HCT116 (cell line): ENCODE measurements at regions not wholly inside any gene's neighbourhood (a gene's known extent, or its start where the extent isn't known, plus 50 kb on each side); places are given as distances from the start of the nearest gene placed in this dataset.

Experiments used
- ATAC-seq: fragments of 200-7000 bp; cut with Tn5 transposase; 2 replicates; pipeline ENCODE4 v1.9.1; 2020; ENCODE audit warnings: mild to moderate bottlenecking, moderate library complexity
- BruUV-seq: library from RNA; stranded (reverse); fragments of 400-500 nt; replicated peaks from 2 replicates; lab custom pipeline; 2021; lab: Mats Ljungman, UMichigan
- CTCF ChIA-PET: fragments of 300-600 bp; sonication (Branson Sonifier 250); formaldehyde crosslinking; loops from one replicate; lab custom pipeline; 2021; ENCODE audit warnings: antibody characterized with exemption; lab: Charles Lee
- POLR2A ChIA-PET: fragments of 300-600, 350-600 bp; sonication (Branson Sonifier 250); formaldehyde crosslinking; loops from one replicate; lab custom pipeline; 2021; ENCODE audit warnings: antibody characterized with exemption; lab: Charles Lee
- RAD21 ChIA-PET, 2 experiments: fragments of 300-600 bp; sonication (Branson Sonifier 250); formaldehyde crosslinking; loops; one replicate each; lab custom pipeline; 2023; ENCODE audit warnings: low total read pairs in 2 of 2; ENCODE audit not compliant: uncharacterized antibody in 2 of 2, unreplicated experiment in 2 of 2, low non-redundant PET in 1 of 2; lab: Charles Lee
- DNase-seq: peaks from one replicate; pipeline ENCODE4 v3.0.0-alpha.2; 2010; ENCODE audit warnings: low read depth, low spot score
- H2AFZ ChIP-seq: fragments of 200-600 bp; shearing (Covaris generic), sonication (generic); 2 replicates; pipeline ENCODE4 v1.6.1; 2017; ENCODE audit warnings: low read depth, mixed run types, mixed read lengths, antibody characterized with exemption, low read length; ENCODE audit not compliant: poor library complexity, severe bottlenecking
- H3K27ac ChIP-seq: 2 replicates; pipeline ENCODE4 v1.5.1; 2012; ENCODE audit warnings: low read depth, low read length
- H3K27me3 ChIP-seq: fragments of 200-600 bp; sonication (generic); 2 replicates; pipeline ENCODE4 v1.6.1; 2016; ENCODE audit warnings: mixed run types, low read length, mixed read lengths; ENCODE audit not compliant: insufficient read depth
- H3K36me3 ChIP-seq, 2 experiments: fragments of 200-500 bp in 1 of 2; fragments of 200-600 bp in 1 of 2; sonication (Bioruptor generic) in 1 of 2; sonication (generic) in 1 of 2; 2 replicates each; pipeline versions ENCODE4 v1.5.1 to v1.6.1; 2014 to 2016; ENCODE audit warnings: low read length in 2 of 2, inconsistent platforms in 1 of 2, mixed read lengths in 1 of 2, mixed run types in 1 of 2; ENCODE audit not compliant: insufficient read depth in 2 of 2, control insufficient read depth in 1 of 2
- H3K4me1 ChIP-seq, 2 experiments: fragments of 200-600 bp in 1 of 2; sonication (generic) in 1 of 2; 2 replicates each; pipeline versions ENCODE4 v1.5.1 to v1.6.1; 2012 to 2017; ENCODE audit warnings: low read length in 2 of 2, inconsistent platforms in 1 of 2, mild to moderate bottlenecking in 1 of 2, mixed read lengths in 1 of 2, mixed run types in 1 of 2, moderate library complexity in 1 of 2; ENCODE audit not compliant: insufficient read depth in 2 of 2, control insufficient read depth in 1 of 2
- H3K4me2 ChIP-seq: fragments of 200-600 bp; sonication (generic); 2 replicates; pipeline ENCODE4 v1.6.1; 2017; ENCODE audit warnings: mixed run types, low read length, mixed read lengths
- H3K4me3 ChIP-seq, 2 experiments: fragments of 200-600 bp in 1 of 2; sonication (generic) in 1 of 2; replicated peaks in 1 of 2; 2 replicates each; pipeline ENCODE4 v1.5.1; 2011 to 2016; ENCODE audit warnings: low read length in 2 of 2, control low read depth in 1 of 2, low read depth in 1 of 2, mild to moderate bottlenecking in 1 of 2, mixed read lengths in 1 of 2, mixed run types in 1 of 2
- H3K79me2 ChIP-seq: fragments of 200-600 bp; sonication (generic); 2 replicates; pipeline ENCODE4 v1.6.1; 2017; ENCODE audit warnings: mild to moderate bottlenecking, mixed run types, low read length, moderate library complexity, mixed read lengths; ENCODE audit not compliant: insufficient read depth
- H3K9ac ChIP-seq: fragments of 200-600 bp; sonication (generic); 2 replicates; pipeline ENCODE4 v1.6.1; 2016; ENCODE audit warnings: low read length, mixed read lengths
- H3K9me2 ChIP-seq: fragments of 200-600 bp; sonication (generic), shearing (Covaris generic); 2 replicates; pipeline ENCODE4 v1.6.1; 2017; ENCODE audit warnings: mixed run types, mild to moderate bottlenecking, moderate library complexity; ENCODE audit not compliant: insufficient read depth
- H3K9me3 ChIP-seq, 2 experiments: fragments of 200-500 bp in 1 of 2; fragments of 200-600 bp in 1 of 2; sonication (Bioruptor generic) in 1 of 2; sonication (generic) in 1 of 2; 2 replicates each; pipeline ENCODE4 v1.6.1; 2014 to 2017; ENCODE audit warnings: low read length in 2 of 2, mixed read lengths in 2 of 2, inconsistent platforms in 1 of 2, low read depth in 1 of 2, mild to moderate bottlenecking in 1 of 2, mixed run types in 1 of 2, moderate library complexity in 1 of 2; ENCODE audit not compliant: control insufficient read depth in 1 of 2, insufficient read depth in 1 of 2
- H4K20me1 ChIP-seq: fragments of 200-600 bp; sonication (generic), shearing (Covaris generic); 2 replicates; pipeline ENCODE4 v1.6.1; 2017; ENCODE audit warnings: mixed run types, mild to moderate bottlenecking, moderate library complexity; ENCODE audit not compliant: insufficient read depth
- ATF3 ChIP-seq: IDR thresholded peaks from 2 replicates; pipeline ENCODE4 v1.6.1; 2012
- CBX3 ChIP-seq: IDR thresholded peaks from 2 replicates; pipeline ENCODE4 v1.6.1; 2012; ENCODE audit warnings: low read depth
- CEBPB ChIP-seq: IDR thresholded peaks from 2 replicates; pipeline ENCODE4 v1.6.1; 2012; ENCODE audit warnings: low read depth
- CTCF ChIP-seq, 3 experiments: fragments of 200-600 bp in 1 of 3; sonication (generic) in 1 of 3; IDR thresholded peaks in 2 of 3; conservative IDR thresholded peaks in 1 of 3; 2 replicates each; pipeline ENCODE4 v1.5.1; 2012 to 2017; ENCODE audit warnings: low read depth in 2 of 3, low read length in 2 of 3, antibody characterized with exemption in 1 of 3, borderline replicate concordance in 1 of 3, control low read depth in 1 of 3, mild to moderate bottlenecking in 1 of 3, mixed read lengths in 1 of 3, mixed run types in 1 of 3, moderate library complexity in 1 of 3; ENCODE audit not compliant: insufficient read depth in 1 of 3
- EGR1 ChIP-seq: IDR thresholded peaks from 2 replicates; pipeline ENCODE4 v1.6.1; 2012; ENCODE audit warnings: low read depth
- EZH2phosphoT487 ChIP-seq: fragments of 200-600 bp; IDR thresholded peaks from 2 replicates; pipeline ENCODE4 v1.6.1; 2018; ENCODE audit warnings: antibody characterized with exemption, borderline replicate concordance
- FOSL1 ChIP-seq: IDR thresholded peaks from 2 replicates; pipeline ENCODE4 v1.6.1; 2012; ENCODE audit warnings: low read depth
- JUND ChIP-seq: IDR thresholded peaks from 2 replicates; pipeline ENCODE4 v1.6.1; 2012
- MAX ChIP-seq: IDR thresholded peaks from 2 replicates; pipeline ENCODE4 v1.6.1; 2012
- RAD21 ChIP-seq: IDR thresholded peaks from 2 replicates; pipeline ENCODE4 v1.6.1; 2012; ENCODE audit warnings: low read depth, mild to moderate bottlenecking
- REST ChIP-seq: IDR thresholded peaks from 2 replicates; pipeline ENCODE4 v1.6.1; 2012; ENCODE audit warnings: low read depth
- SP1 ChIP-seq: IDR thresholded peaks from 2 replicates; pipeline ENCODE4 v1.6.1; 2012; ENCODE audit warnings: low read depth
- TCF7L2 ChIP-seq: IDR thresholded peaks from 2 replicates; pipeline ENCODE4 v1.7.0; 2011; ENCODE audit warnings: borderline replicate concordance, inconsistent platforms; ENCODE audit not compliant: insufficient read depth, insufficient read length; ENCODE audit errors: extremely low read depth
- YY1 ChIP-seq: IDR thresholded peaks from 2 replicates; pipeline ENCODE4 v1.6.1; 2011; ENCODE audit warnings: low read length, low read depth, moderate library complexity, mild to moderate bottlenecking; ENCODE audit not compliant: insufficient replicate concordance; ENCODE audit errors: extremely low read depth
- ZFX ChIP-seq: fragments of 450-650 bp; IDR thresholded peaks from 2 replicates; pipeline ENCODE4 v1.6.1; 2017
- intact Hi-C: fragments of 100-400 bp; cut with micrococcal nuclease; formaldehyde crosslinking; loops from 2 replicates; pipeline ENCODE4 v1.10.0; 2022

- TF ChIP-seq CTCF (IDR thresholded peaks at IDR 0.05 in 2 of 3, conservative IDR thresholded peaks at IDR 0.05 in 1 of 3; ENCODE audit: borderline replicate concordance in 1 of 3, insufficient read depth in 1 of 3, low read depth in 2 of 3, low read length in 2 of 3) (no peak), YY1 (no peak), EGR1 (no peak), ATF3 (no peak), TCF7L2 (no peak), REST (no peak)
These were observed 146.8 kb upstream of the RASSF8 start (continued) for GRCh38 chr12:25811656-25812126.

- H3K27me3 ChIP-seq = no peaks in the 10 kb centered on the region
- ATAC-seq (no peak), DNase-seq (no peak)
- H3K27ac ChIP-seq = no peak overlapping the region; the same call in 1 of the 2 replicates
- no peaks in the 10 kb centered on the region for H3K79me2 ChIP-seq
- peaks cover 2 to 18% of the 10 kb centered on the region in 2 experiments; a peak in 2 of 4 replicates for H3K4me1 ChIP-seq
- H4K20me1 ChIP-seq = no peaks in the 10 kb centered on the region
- no peak overlapping the region for H3K9ac ChIP-seq
- intact Hi-C loops = no loop called here
- ChIA-PET POLR2A (no interaction called here), RAD21 (no interaction called here), CTCF (no interaction called here)
- no TSS peak for BruUV-seq
- no peaks in the 10 kb centered on the region for H3K9me3 ChIP-seq
- peak overlapping the region; percentile 87 for H2AFZ ChIP-seq
- H3K9me2 ChIP-seq = no peaks in the 10 kb centered on the region
- H3K4me3 ChIP-seq = no peak overlapping the region
- peak overlapping the region; percentile 47 for H3K4me2 ChIP-seq
- H3K36me3 ChIP-seq = no peaks in the 10 kb centered on the region
- TF ChIP-seq SP1 = no peak
- no peak for TF ChIP-seq EZH2phosphoT487
- no peak for TF ChIP-seq RAD21
- no peak for TF ChIP-seq MAX
- no peak for TF ChIP-seq TCF7L2
- no peak for TF ChIP-seq FOSL1
- no peak for TF ChIP-seq YY1
- no peak for TF ChIP-seq REST
- TF ChIP-seq JUND = no peak
- no peak for TF ChIP-seq ZFX
- no peak for TF ChIP-seq CBX3
- TF ChIP-seq CEBPB = no peak
- TF ChIP-seq ATF3 = no peak
These were observed 146.2 kb upstream of the RASSF8 start for GRCh38 chr12:25812295-25812694.
